Mesendoderm (in vitro differentiated cells): ENCODE measurements at regions not wholly inside any gene's neighbourhood (a gene's known extent, or its start where the extent isn't known, plus 50 kb on each side); places are given as distances from the start of the nearest gene placed in this dataset.

Source experiments
- DNase-seq: peaks from one replicate; pipeline ENCODE4 v3.0.0; 2013
- H2AK5ac ChIP-seq: 2 replicates; pipeline ENCODE4 v1.6.1; 2013; ENCODE audit warnings: low read length, inconsistent platforms
- H2BK120ac ChIP-seq: 2 replicates; pipeline ENCODE4 v1.6.1; 2013; ENCODE audit warnings: low read depth, mild to moderate bottlenecking, low read length, moderate library complexity, mixed read lengths
- H2BK15ac ChIP-seq: replicated peaks from 2 replicates; pipeline ENCODE4 v1.6.1; 2013; ENCODE audit warnings: low read depth, mild to moderate bottlenecking, moderate library complexity
- H2BK5ac ChIP-seq: 2 replicates; pipeline ENCODE4 v1.6.1; 2013; ENCODE audit warnings: low read length, inconsistent platforms
- H3K18ac ChIP-seq: 2 replicates; pipeline ENCODE4 v1.6.1; 2013; ENCODE audit warnings: mild to moderate bottlenecking, low read length, mixed read lengths
- H3K23ac ChIP-seq: one replicate; pipeline ENCODE4 v1.6.1; 2013; ENCODE audit warnings: low read length
- H3K27ac ChIP-seq: 2 replicates; pipeline ENCODE4 v1.5.1; 2013; ENCODE audit warnings: low read depth, mild to moderate bottlenecking, inconsistent platforms, low read length, moderate library complexity
- H3K27me3 ChIP-seq: 2 replicates; pipeline ENCODE4 v1.6.1; 2013; ENCODE audit warnings: low read length, control low read depth, mild to moderate bottlenecking, inconsistent platforms; ENCODE audit not compliant: insufficient read depth, poor library complexity
- H3K36me3 ChIP-seq: 2 replicates; pipeline ENCODE4 v1.6.1; 2013; ENCODE audit warnings: low read length, inconsistent platforms; ENCODE audit not compliant: control insufficient read depth, insufficient read depth
- H3K4ac ChIP-seq: one replicate; pipeline ENCODE4 v1.6.1; 2013; ENCODE audit warnings: low read depth, mild to moderate bottlenecking, low read length, moderate library complexity
- H3K4me1 ChIP-seq: 2 replicates; pipeline ENCODE4 v1.6.1; 2013; ENCODE audit warnings: low read depth, low read length, inconsistent platforms; ENCODE audit not compliant: control insufficient read depth
- H3K4me2 ChIP-seq: 2 replicates; pipeline ENCODE4 v1.6.1; 2013; ENCODE audit warnings: low read length
- H3K4me3 ChIP-seq: 2 replicates; pipeline ENCODE4 v1.5.1; 2013; ENCODE audit warnings: mild to moderate bottlenecking, low read length
- H3K56ac ChIP-seq: one replicate; pipeline ENCODE4 v1.6.1; 2013; ENCODE audit warnings: low read length
- H3K79me1 ChIP-seq: 2 replicates; pipeline ENCODE4 v1.6.1; 2013; ENCODE audit warnings: low read length, inconsistent platforms
- H3K79me2 ChIP-seq: 2 replicates; pipeline ENCODE4 v1.6.1; 2013; ENCODE audit warnings: mild to moderate bottlenecking, low read length; ENCODE audit not compliant: control insufficient read depth, insufficient read depth
- H3K9ac ChIP-seq: 2 replicates; pipeline ENCODE4 v1.6.1; 2013; ENCODE audit warnings: low read length, inconsistent platforms
- H4K5ac ChIP-seq: one replicate; pipeline ENCODE4 v1.6.1; 2013; ENCODE audit warnings: low read length
- H4K8ac ChIP-seq: one replicate; pipeline ENCODE4 v1.6.1; 2013; ENCODE audit warnings: low read depth, mild to moderate bottlenecking, control low read depth, low read length, moderate library complexity
- WGBS: extraction: QIAGEN DNeasy Blood & Tissue Kit; methylation state at CpG from one replicate; pipeline ENCODE4 v1.1.7; 2013; ENCODE audit warnings: low lambda C conversion rate, missing lambda C conversion rate; ENCODE audit not compliant: insufficient coverage; ENCODE audit errors: extremely low coverage; 5-methylcytosine and 5-hydroxymethylcytosine counted together

DNA sequence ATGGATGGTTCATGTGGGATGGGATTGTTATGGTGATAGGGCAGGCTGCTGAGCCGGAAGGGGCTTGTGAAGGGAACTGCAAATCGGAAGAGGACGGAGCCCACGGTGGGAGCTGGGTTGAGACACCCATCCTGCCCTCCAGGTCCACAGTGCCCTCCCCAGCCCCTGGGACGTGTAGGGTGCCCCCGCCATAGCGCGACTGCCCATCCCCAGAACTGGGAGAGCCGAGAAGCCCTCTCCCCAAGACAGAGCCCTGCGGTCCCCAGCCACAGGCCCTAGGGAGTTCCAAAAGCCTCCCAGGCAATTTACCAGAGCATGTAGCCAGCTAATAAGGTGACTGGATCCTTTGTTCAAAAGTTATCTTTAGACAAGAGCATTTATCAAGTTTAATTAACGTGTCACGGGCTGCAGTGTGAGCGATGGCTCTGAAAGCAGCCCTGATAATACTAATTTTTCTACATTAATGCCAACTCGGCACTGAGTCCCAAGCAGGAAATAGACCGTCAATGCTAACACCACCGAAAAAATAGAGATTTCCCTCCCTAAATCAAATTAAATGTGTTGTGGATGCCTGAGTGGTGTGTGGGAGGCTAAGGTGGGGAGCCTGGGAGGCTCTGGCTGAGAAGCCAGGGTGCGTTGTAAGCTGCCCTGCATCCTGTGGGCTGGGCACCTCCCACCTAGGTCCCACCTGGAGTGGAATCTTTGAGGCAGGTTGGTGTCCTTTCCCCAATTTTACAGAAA is 76.8 kb upstream of the RTL6 start:
- Histone ChIP-seq H2AK5ac (no peak overlapping the region), H3K4me2 (no peak overlapping the region), H4K8ac (no peak overlapping the region), H3K4me3 (no peak overlapping the region), H2BK120ac (no peak overlapping the region), H3K4ac (no peak overlapping the region), H2BK5ac (no peak overlapping the region), H3K79me1 (no peaks in the 10 kb centered on the region), H3K56ac (no peak overlapping the region), H3K18ac (no peak overlapping the region), H3K27me3 (no peaks in the 10 kb centered on the region), H3K4me1 (no peaks in the 10 kb centered on the region), H2BK15ac (no peak overlapping the region), H3K36me3 (no peaks in the 10 kb centered on the region), H4K5ac (no peak overlapping the region), H3K27ac (no peak overlapping the region), H3K23ac (no peak overlapping the region), H3K79me2 (no peaks in the 10 kb centered on the region), H3K9ac (no peak overlapping the region)
- DNase-seq: no peak
- no CpG with 5 or more reads among the region's 17 CpGs for WGBS

DNA sequence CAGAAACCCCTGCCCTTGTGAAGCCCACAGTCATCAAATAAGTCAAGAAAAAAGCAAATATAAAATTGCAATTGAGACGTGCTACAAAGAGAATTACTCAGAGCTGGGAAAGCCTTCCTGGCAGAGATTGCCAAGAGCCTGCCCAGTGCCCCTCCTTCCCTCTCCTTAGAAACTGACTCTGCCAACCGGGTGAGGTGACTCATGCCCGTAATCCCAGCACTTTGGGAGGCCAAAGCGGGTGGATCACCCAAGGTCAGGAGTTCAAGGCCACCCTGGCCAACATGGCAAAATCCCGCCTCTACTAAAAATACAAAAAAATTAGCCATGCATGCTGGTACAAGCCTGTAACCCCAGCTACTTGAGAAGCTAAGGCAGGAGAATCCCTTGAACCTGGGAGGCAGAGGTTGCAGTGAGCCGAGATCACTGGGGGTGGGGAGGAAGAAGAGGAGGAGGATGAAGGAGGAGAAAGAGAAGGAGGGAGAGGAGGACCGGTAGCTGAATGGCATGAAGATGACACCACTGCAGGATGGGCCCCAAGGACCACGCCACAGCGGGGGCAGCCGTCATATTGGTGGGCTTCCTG is 76.1 kb upstream of the RTL6 start:
- H3K4me1 ChIP-seq: no peaks in the 10 kb centered on the region
- H4K5ac ChIP-seq: no peak overlapping the region
- no peak overlapping the region for H4K8ac ChIP-seq
- H3K4ac ChIP-seq: no peak overlapping the region
- H3K27me3 ChIP-seq: no peaks in the 10 kb centered on the region
- H3K79me1 ChIP-seq: no peaks in the 10 kb centered on the region
- H2AK5ac ChIP-seq: no peak overlapping the region
- no peak overlapping the region for H2BK15ac ChIP-seq
- no peak for DNase-seq
- no CpG with 5 or more reads among the region's 10 CpGs for WGBS
- no peaks in the 10 kb centered on the region for H3K79me2 ChIP-seq
- no peak overlapping the region for H3K23ac ChIP-seq
- no peak overlapping the region for H2BK5ac ChIP-seq
- H3K9ac ChIP-seq: no peak overlapping the region
- no peak overlapping the region for H3K18ac ChIP-seq
- no peak overlapping the region for H3K4me2 ChIP-seq
- no peak overlapping the region for H3K27ac ChIP-seq
- H3K36me3 ChIP-seq: no peaks in the 10 kb centered on the region
- H2BK120ac ChIP-seq: no peak overlapping the region
- no peak overlapping the region for H3K4me3 ChIP-seq
- no peak overlapping the region for H3K56ac ChIP-seq

DNA sequence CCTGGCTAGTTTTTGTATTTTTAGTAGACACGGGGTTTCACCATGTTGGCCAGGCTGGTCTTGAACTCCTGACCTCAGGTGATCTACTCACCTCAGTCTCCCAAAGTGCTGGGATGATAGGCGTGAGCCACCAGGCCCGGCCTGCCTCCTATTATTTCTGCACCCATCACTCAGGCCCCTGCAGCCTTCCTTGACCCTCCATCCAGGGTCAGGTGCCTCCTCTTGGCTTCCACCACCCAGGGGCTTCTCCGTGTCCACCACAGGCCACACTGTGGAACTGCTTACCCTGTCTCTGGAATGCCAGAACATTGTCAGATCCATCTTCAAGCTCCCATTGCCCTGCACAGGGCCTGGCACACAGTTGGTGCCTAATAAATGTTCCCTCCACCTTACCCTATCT is 75.4 kb upstream of the RTL6 start:
- Histone ChIP-seq H3K4me1 (no peaks in the 10 kb centered on the region), H3K27me3 (no peaks in the 10 kb centered on the region), H2BK5ac (no peak overlapping the region), H3K79me1 (no peaks in the 10 kb centered on the region), H4K8ac (no peak overlapping the region), H3K23ac (no peak overlapping the region), H3K4me3 (no peak overlapping the region), H2AK5ac (no peak overlapping the region), H3K4ac (no peak overlapping the region), H3K9ac (no peak overlapping the region), H3K79me2 (no peaks in the 10 kb centered on the region), H2BK15ac (no peak overlapping the region), H2BK120ac (no peak overlapping the region), H4K5ac (no peak overlapping the region), H3K18ac (no peak overlapping the region), H3K4me2 (no peak overlapping the region), H3K36me3 (no peaks in the 10 kb centered on the region), H3K27ac (no peak overlapping the region), H3K56ac (no peak overlapping the region)
- DNase-seq: no peak
- no CpG with 5 or more reads among the region's 4 CpGs for WGBS

DNA sequence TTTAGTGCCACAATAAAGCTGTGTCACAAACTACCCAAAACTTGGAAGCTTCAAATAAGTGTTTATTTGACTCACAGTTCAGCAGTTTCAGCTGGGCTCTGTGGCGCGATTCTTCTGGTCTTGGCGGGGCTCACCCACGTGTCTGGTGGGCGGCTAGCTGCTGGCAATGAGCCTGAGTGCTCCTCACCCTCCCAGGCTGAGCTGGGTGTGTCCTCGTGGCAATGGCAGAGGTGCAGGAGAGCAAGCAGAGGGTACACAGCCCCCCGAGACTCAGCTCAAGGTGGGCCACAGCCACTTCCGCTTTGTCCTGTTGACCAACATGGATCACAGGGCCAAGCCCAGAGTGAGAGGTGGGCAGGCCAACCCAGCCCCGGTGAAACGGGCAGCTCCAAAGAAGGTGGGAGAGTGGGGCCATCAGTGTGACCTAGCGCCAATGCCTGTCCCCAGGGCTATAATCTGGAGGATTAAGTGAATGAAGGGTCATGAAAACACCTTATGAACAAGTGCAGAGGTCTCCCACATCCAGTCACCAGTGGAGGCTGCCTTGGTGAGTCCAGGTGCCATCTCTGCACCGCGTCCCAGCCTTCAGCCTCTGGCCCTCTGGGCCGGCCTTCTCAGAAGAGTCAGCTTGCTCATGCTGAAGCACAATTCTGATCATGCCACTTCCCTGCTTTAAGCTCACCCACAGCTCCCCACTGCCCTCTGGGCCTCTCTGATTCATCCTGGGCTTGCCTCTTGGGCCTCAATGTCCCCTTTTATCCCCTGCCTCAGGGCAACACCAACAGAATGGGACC is 74.6 kb upstream of the RTL6 start:
- Histone ChIP-seq H3K18ac (no peak overlapping the region), H2BK15ac (no peak overlapping the region), H3K4me1 (no peaks in the 10 kb centered on the region), H3K79me1 (no peaks in the 10 kb centered on the region), H3K9ac (no peak overlapping the region), H4K8ac (no peak overlapping the region), H3K36me3 (no peaks in the 10 kb centered on the region), H3K23ac (peak overlapping the region; percentile 9), H2BK5ac (no peak overlapping the region), H3K4me3 (no peak overlapping the region), H3K27me3 (no peaks in the 10 kb centered on the region), H2BK120ac (no peak overlapping the region), H3K27ac (no peak overlapping the region), H3K56ac (no peak overlapping the region), H2AK5ac (no peak overlapping the region), H3K4ac (no peak overlapping the region), H4K5ac (no peak overlapping the region), H3K4me2 (no peak overlapping the region), H3K79me2 (no peaks in the 10 kb centered on the region)
- no peak for DNase-seq
- WGBS: no CpG with 5 or more reads among the region's 14 CpGs

DNA sequence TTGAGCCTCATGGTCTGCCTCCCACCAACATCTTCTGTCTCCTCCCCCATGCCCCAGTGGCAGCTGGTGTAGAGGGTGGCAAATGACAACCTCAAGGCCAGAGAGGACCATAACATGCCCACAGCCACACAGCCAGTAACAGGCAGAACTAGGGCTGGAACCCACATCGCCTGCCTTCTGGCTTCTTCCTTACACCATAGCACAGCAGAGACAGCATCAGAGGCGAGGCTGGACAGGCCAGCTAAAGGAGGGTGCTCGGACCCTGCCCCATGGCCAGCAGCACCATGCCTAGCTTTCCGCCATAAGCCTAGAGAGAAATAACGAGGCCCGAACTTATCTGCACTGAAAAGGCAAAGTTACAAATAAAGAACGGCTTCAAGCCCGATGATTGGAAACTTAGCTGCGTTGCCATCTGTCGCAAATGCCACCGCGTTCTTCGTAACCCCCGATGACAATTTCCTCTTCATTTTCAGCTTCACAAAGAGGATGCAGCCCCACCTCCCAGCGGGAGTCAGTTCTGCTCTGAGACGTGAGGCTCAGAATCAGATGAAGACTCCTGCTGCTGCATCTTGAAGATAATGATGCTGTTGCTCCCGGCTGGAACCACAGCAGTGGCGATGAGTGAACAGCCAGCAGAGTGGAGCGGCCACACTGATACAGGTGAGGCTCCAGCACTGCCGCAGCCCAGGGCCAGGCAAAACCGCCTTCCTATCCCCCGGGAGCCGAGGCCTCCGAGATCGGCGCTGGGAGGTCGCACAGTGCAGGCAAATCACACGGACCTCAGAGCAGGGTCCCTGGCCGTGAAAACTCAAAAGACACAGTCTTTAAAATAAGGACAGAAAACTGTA is 73.8 kb upstream of the RTL6 start:
- Histone ChIP-seq H3K27me3 (no peaks in the 10 kb centered on the region), H3K4me2 (no peak overlapping the region), H3K27ac (no peak overlapping the region), H2BK120ac (no peak overlapping the region), H3K56ac (no peak overlapping the region), H3K79me2 (no peaks in the 10 kb centered on the region), H3K4ac (no peak overlapping the region), H3K4me1 (no peaks in the 10 kb centered on the region), H2BK15ac (no peak overlapping the region), H3K9ac (no peak overlapping the region), H2AK5ac (no peak overlapping the region), H3K79me1 (no peaks in the 10 kb centered on the region), H3K23ac (no peak overlapping the region), H3K4me3 (no peak overlapping the region), H4K5ac (no peak overlapping the region), H4K8ac (no peak overlapping the region), H3K36me3 (no peaks in the 10 kb centered on the region), H3K18ac (no peak overlapping the region), H2BK5ac (no peak overlapping the region)
- no peak for DNase-seq
- no CpG with 5 or more reads among the region's 29 CpGs for WGBS
